B cell (primary cell): ENCODE measurements at regions not wholly inside any gene's neighbourhood (a gene's known extent, or its start where the extent isn't known, plus 50 kb on each side); places are given as distances from the start of the nearest gene placed in this dataset.

Experiments
- ATAC-seq: fragments of 200-7000 bp; cut with Tn5 transposase; one replicate; pipeline ENCODE4 v1.10.0; 2021; ENCODE audit warnings: low read depth, mild to moderate bottlenecking, moderate number of reproducible peaks, moderate library complexity
- CTCF ChIA-PET: fragments of 350-600 bp; sonication (Branson Sonifier 250); formaldehyde crosslinking; loops from one replicate; lab custom pipeline; 2021; ENCODE audit warnings: antibody characterized with exemption, inconsistent platforms; lab: Charles Lee
- POLR2A ChIA-PET: fragments of 350-600 bp; sonication (Branson Sonifier 250); formaldehyde crosslinking; loops from one replicate; lab custom pipeline; 2021; ENCODE audit warnings: antibody characterized with exemption; lab: Charles Lee
- DNase-seq: peaks from one replicate; pipeline ENCODE4 v3.0.0; 2013
- H2AFZ ChIP-seq: 2 replicates; pipeline ENCODE4 v1.6.1; 2012; ENCODE audit warnings: mild to moderate bottlenecking, low read depth, low read length; ENCODE audit not compliant: insufficient read depth, poor library complexity, severe bottlenecking
- H3K27ac ChIP-seq, 2 donors: 1 replicate in 1 of 2; 2 replicates in 1 of 2; pipeline ENCODE4 v1.5.1; 2012 to 2013; ENCODE audit warnings: low read length in 2 of 2, mild to moderate bottlenecking in 2 of 2, moderate library complexity in 1 of 2
- H3K27me3 ChIP-seq, 4 experiments: fragments of 200-600 bp in 1 of 4; sonication (generic) in 1 of 4; replicated peaks in 1 of 4; 1 replicate in 2 of 4; 2 replicates in 2 of 4; pipeline versions ENCODE4 v1.6.1 to v1.7.0; 2013 to 2016; ENCODE audit warnings: low read length in 3 of 4, mild to moderate bottlenecking in 2 of 4, mixed read lengths in 1 of 4, moderate library complexity in 1 of 4; ENCODE audit not compliant: insufficient read depth in 4 of 4, control insufficient read depth in 3 of 4; ENCODE audit errors: control extremely low read depth in 1 of 4
- H3K36me3 ChIP-seq, 2 experiments: replicated peaks in 1 of 2; 1 replicate in 1 of 2; 2 replicates in 1 of 2; pipeline versions ENCODE4 v1.6.1 to v1.7.1; 2013; ENCODE audit warnings: low read length in 1 of 2; ENCODE audit not compliant: insufficient read depth in 2 of 2, control insufficient read depth in 1 of 2; ENCODE audit errors: control extremely low read depth in 1 of 2, extremely low read depth in 1 of 2
- H3K4me1 ChIP-seq, 2 donors: fragments of 200-600 bp in 1 of 2; sonication (generic) in 1 of 2; 1 replicate in 1 of 2; 2 replicates in 1 of 2; pipeline versions ENCODE4 v1.5.1 to v1.6.1; 2013 to 2017; ENCODE audit warnings: low read length in 2 of 2; ENCODE audit not compliant: control insufficient read depth in 2 of 2, insufficient read depth in 2 of 2
- H3K4me2 ChIP-seq: replicated peaks from 2 replicates; pipeline ENCODE3; 2012; ENCODE audit warnings: mild to moderate bottlenecking, low read depth, low read length; ENCODE audit not compliant: poor library complexity, severe bottlenecking
- H3K4me3 ChIP-seq, 5 experiments: fragments of 200-600 bp in 1 of 5; sonication (generic) in 1 of 5; 1 replicate in 3 of 5; 2 replicates in 2 of 5; pipeline versions ENCODE4 v1.5.1 to v1.7.0; 2011 to 2016; ENCODE audit warnings: low read length in 4 of 5, mild to moderate bottlenecking in 4 of 5, low read depth in 2 of 5, control low read depth in 1 of 5, moderate library complexity in 1 of 5; ENCODE audit not compliant: insufficient read depth in 1 of 5; ENCODE audit errors: control extremely low read depth in 1 of 5, extremely low read depth in 1 of 5
- H3K79me2 ChIP-seq: fragments of 200-600 bp; sonication (generic); one replicate; pipeline ENCODE4 v1.6.0; 2016; ENCODE audit warnings: low read length; ENCODE audit not compliant: control insufficient read depth, insufficient read depth
- H3K9ac ChIP-seq: fragments of 200-600 bp; sonication (generic); 2 replicates; pipeline ENCODE4 v1.6.1; 2017; ENCODE audit warnings: mild to moderate bottlenecking, low read length, moderate library complexity
- H3K9me3 ChIP-seq, 3 donors: one replicate each; pipeline versions ENCODE4 v1.6.1 to v1.7.1; 2013; ENCODE audit warnings: low read length in 2 of 3; ENCODE audit not compliant: control insufficient read depth in 2 of 3, insufficient read depth in 1 of 3; ENCODE audit errors: control extremely low read depth in 1 of 3
- H4K20me1 ChIP-seq: 2 replicates; pipeline ENCODE4 v1.6.0; 2012; ENCODE audit warnings: mild to moderate bottlenecking, low read length; ENCODE audit not compliant: insufficient read depth, control insufficient read depth, poor library complexity, severe bottlenecking
- H3K27ac Mint-ChIP-seq: one replicate; pipeline ENCODE4 v1.8.0; 2021; ENCODE audit warnings: mixed read lengths
- H3K27me3 Mint-ChIP-seq: one replicate; pipeline ENCODE4 v1.8.0; 2021; ENCODE audit warnings: mixed read lengths
- H3K4me1 Mint-ChIP-seq: one replicate; pipeline ENCODE4 v1.8.0; 2021; ENCODE audit warnings: mixed read lengths
- H3K4me3 Mint-ChIP-seq: one replicate; pipeline ENCODE4 v1.8.0; 2021; ENCODE audit warnings: mixed read lengths
- H3K9me3 Mint-ChIP-seq: one replicate; pipeline ENCODE4 v1.8.0; 2022; ENCODE audit warnings: mixed read lengths; ENCODE audit not compliant: insufficient read depth
- EZH2 ChIP-seq: IDR thresholded peaks from 2 replicates; pipeline ENCODE4 v1.6.1; 2012; ENCODE audit warnings: borderline replicate concordance, low read depth, mild to moderate bottlenecking, moderate library complexity, low read length; ENCODE audit not compliant: insufficient read depth, poor library complexity, severe bottlenecking
- WGBS: methylation state at CpG from one replicate; pipeline ENCODE4 v1.1.5; 2013; ENCODE audit warnings: missing lambda C conversion rate; ENCODE audit not compliant: insufficient coverage; 5-methylcytosine and 5-hydroxymethylcytosine counted together
- intact Hi-C: fragments of 100-400 bp; cut with micrococcal nuclease; formaldehyde crosslinking; loops from one replicate; pipeline ENCODE4 v1.10.0; 2022
- TF ChIP-seq, protein P1 (sequence below): fragments of 200-600 bp; IDR thresholded peaks from one replicate; pipeline ENCODE4 v1.8.0; 2022; ENCODE audit warnings: antibody characterized with exemption, mild to moderate bottlenecking

DNA sequence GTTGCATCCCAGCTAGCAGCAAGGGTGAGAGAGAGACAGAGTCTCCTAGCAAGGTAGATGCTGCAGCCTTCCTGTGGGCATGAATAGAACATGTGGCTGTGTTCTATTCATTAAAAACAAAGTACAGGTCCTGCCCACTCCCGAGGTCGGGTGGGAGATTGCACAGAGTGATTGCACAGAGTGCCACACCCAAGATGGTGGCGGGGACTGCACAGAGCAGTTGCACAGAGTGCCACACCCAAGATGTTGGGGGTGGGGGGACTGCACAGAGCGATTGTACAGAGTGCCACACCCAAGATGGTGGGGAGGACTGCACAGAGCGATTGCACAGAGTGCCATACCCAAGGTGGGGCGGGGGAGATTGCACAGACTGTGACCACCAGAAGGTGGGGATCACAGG lies 410.8 kb upstream of the EEF2KMT start:
- H3K27ac Mint-ChIP-seq = no peak overlapping the region
- Histone ChIP-seq H3K4me3 (no peak overlapping the region), H4K20me1 (no peaks in the 10 kb centered on the region), H3K4me1 (no peaks in the 10 kb centered on the region), H3K27me3 (no peaks in the 10 kb centered on the region), H3K9me3 (peaks cover 0 to 12% (median 0%) of the 10 kb centered on the region in 3 donors), H3K9ac (no peak overlapping the region), H3K27ac (no peak overlapping the region), H2AFZ (no peak overlapping the region), H3K79me2 (no peaks in the 10 kb centered on the region), H3K4me2 (no peak overlapping the region), H3K36me3 (no peaks in the 10 kb centered on the region)
- no peak for TF ChIP-seq EZH2
- TF ChIP-seq, protein P1, sequence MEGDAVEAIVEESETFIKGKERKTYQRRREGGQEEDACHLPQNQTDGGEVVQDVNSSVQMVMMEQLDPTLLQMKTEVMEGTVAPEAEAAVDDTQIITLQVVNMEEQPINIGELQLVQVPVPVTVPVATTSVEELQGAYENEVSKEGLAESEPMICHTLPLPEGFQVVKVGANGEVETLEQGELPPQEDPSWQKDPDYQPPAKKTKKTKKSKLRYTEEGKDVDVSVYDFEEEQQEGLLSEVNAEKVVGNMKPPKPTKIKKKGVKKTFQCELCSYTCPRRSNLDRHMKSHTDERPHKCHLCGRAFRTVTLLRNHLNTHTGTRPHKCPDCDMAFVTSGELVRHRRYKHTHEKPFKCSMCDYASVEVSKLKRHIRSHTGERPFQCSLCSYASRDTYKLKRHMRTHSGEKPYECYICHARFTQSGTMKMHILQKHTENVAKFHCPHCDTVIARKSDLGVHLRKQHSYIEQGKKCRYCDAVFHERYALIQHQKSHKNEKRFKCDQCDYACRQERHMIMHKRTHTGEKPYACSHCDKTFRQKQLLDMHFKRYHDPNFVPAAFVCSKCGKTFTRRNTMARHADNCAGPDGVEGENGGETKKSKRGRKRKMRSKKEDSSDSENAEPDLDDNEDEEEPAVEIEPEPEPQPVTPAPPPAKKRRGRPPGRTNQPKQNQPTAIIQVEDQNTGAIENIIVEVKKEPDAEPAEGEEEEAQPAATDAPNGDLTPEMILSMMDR = no peak
- intact Hi-C loops = no loop called here
- H3K4me3 Mint-ChIP-seq = no peak overlapping the region
- ChIA-PET POLR2A (no interaction called here), CTCF (no interaction called here)
- ATAC-seq = no peak
- H3K27me3 Mint-ChIP-seq = no peaks in the 10 kb centered on the region
- no peaks in the 10 kb centered on the region for H3K9me3 Mint-ChIP-seq
- no peaks in the 10 kb centered on the region for H3K4me1 Mint-ChIP-seq
- 90% methylated on average over 6 of the region's 6 CpGs for WGBS
- no peak for DNase-seq

DNA sequence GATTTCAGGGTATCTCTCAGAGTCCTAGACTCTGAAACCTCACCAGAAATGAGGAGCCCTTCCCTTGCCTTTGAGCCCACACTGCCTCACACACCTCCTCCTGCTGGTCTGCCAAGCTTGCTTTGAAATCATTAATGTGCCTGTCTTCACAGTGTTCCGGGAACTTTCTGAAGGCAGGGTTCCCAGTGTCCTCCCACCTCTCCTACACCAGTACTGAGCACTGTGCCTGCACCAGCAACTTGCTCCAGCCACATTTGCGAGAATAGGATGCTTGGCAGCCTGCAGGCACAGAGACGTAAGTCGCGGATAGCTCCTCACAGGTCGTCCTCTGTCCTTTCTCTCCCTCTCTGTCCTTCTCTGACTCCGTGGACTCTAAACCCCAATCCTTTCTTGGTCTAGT lies 408.4 kb upstream of the EEF2KMT start:
- Histone ChIP-seq H4K20me1 (no peaks in the 10 kb centered on the region), H3K4me2 (no peak overlapping the region), H3K4me3 (no peak overlapping the region), H2AFZ (no peak overlapping the region), H3K9ac (no peak overlapping the region), H3K36me3 (no peaks in the 10 kb centered on the region), H3K27ac (no peak overlapping the region), H3K9me3 (peaks cover 0 to 12% (median 0%) of the 10 kb centered on the region in 3 donors), H3K27me3 (no peaks in the 10 kb centered on the region), H3K79me2 (no peaks in the 10 kb centered on the region), H3K4me1 (no peaks in the 10 kb centered on the region)
- ATAC-seq (no peak), DNase-seq (no peak)
- no peaks in the 10 kb centered on the region for H3K9me3 Mint-ChIP-seq
- H3K4me3 Mint-ChIP-seq = no peak overlapping the region
- TF ChIP-seq EZH2 = no peak
- TF ChIP-seq, protein P1 = no peak
- H3K4me1 Mint-ChIP-seq = no peaks in the 10 kb centered on the region
- POLR2A ChIA-PET = no interaction called here
- H3K27me3 Mint-ChIP-seq = no peaks in the 10 kb centered on the region
- 75% methylated on average over 7 of the region's 7 CpGs for WGBS
- CTCF ChIA-PET = no interaction called here
- intact Hi-C loops = no loop called here
- H3K27ac Mint-ChIP-seq = no peak overlapping the region
